Activated naive CD4-positive, alpha-beta T cell treated with anti-CD3 and anti-CD28 coated beads, Interleukin-2, amount 50 U/mL, for 24 hours (primary cell): ENCODE measurements at regions not wholly inside any gene's neighbourhood (a gene's known extent, or its start where the extent isn't known, plus 50 kb on each side); places are given as distances from the start of the nearest gene placed in this dataset.

Source experiments
- H3K27ac Mint-ChIP-seq: one replicate; pipeline ENCODE4 v1.8.0; 2021; ENCODE audit warnings: mild to moderate bottlenecking, mixed read lengths
- H3K27me3 Mint-ChIP-seq: one replicate; pipeline ENCODE4 v1.8.0; 2021; ENCODE audit warnings: mixed read lengths
- H3K36me3 Mint-ChIP-seq: one replicate; pipeline ENCODE4 v1.8.0; 2021; ENCODE audit warnings: mixed read lengths
- H3K4me1 Mint-ChIP-seq: one replicate; pipeline ENCODE4 v1.8.0; 2021; ENCODE audit warnings: mixed read lengths
- H3K4me3 Mint-ChIP-seq: one replicate; pipeline ENCODE4 v1.8.0; 2021; ENCODE audit warnings: mild to moderate bottlenecking, mixed read lengths
- H3K9me3 Mint-ChIP-seq: one replicate; pipeline ENCODE4 v1.8.0; 2021; ENCODE audit warnings: mixed read lengths

DNA sequence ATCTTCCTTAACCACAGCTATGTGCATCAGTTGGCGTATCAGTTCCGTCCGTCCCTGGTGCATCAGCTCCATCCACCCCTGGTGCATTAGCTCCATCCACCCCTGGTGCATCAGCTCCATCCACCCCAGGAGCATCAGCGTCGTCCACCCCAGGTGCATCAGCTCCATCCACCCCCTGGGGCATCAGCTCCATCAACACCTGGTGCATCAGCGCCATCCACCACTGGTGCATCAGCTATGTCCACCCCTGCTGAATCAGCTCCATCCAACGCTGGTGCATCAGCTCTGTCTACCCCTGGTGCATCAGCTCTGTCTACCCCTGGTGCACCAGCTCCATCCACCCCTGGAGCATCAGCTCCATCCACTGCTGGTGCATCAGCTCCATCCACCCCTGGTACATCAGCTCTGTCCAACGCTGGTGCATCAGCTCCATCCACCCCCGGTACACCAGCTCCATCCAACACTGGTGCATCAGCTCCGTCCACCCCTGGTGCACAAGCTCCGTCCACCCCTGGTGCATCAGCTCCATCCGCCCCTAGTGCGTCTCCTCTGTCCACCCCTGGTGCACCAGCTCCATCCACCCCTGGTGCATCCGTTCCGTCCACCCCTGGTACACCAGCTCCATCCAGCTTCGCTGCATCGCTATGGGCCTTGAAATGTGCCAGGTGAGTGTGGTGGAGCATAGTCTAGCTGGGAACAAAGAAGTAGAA, 106.6 kb upstream of the ZBTB40 start:
- peaks cover 3% of the 10 kb centered on the region for H3K4me1 Mint-ChIP-seq
- no peak overlapping the region for H3K27ac Mint-ChIP-seq
- no peaks in the 10 kb centered on the region for H3K36me3 Mint-ChIP-seq
- no peak overlapping the region for H3K4me3 Mint-ChIP-seq
- no peaks in the 10 kb centered on the region for H3K9me3 Mint-ChIP-seq
- H3K27me3 Mint-ChIP-seq, result peaks cover 42% of the 10 kb centered on the region

DNA sequence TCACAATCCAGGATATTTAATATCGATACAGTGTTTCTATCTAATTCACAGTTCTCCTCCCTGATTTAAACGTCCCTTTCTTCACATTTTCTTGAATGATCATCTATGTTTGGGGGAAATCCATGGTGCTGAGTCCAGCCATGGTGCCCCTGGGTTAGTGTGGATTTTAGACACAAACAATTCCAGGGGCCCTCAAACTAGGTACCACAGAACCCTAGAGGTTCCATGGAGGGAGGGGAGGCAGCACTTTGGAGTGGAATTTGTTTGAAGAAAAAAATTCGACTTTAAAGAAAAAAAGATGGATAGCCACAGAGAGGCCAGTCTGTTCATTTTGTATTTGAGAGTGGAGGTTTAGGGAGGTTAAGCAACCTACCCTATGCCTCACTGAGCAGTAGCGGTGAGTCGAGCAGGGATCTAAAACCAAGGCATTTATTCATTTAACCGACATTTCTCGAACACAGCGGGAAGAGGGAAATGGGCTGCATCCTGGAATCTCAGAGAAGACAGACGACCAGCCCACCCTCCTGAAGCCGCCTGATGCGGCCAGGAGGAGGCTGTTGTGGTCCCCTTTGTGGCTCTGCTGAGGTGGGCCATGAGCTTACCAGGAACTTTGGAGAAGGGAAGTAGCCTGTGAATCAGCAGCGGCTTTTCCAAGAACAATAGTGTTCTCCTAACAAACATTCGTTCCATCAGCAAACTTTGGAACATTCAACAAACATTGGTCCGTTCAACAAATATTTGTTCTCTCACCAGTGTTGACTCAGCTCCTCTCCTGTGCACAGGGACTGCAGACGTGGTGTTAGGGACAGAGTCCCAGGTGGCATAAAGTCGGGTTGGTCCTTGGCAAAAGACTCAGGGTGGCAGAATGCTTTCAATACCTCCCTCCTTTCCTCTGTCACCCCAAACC, 103.5 kb upstream of the ZBTB40 start:
- Mint-ChIP-seq H3K4me1 (peaks cover 16% of the 10 kb centered on the region), H3K27me3 (peaks cover 59% of the 10 kb centered on the region), H3K27ac (no peak overlapping the region), H3K4me3 (no peak overlapping the region), H3K36me3 (no peaks in the 10 kb centered on the region), H3K9me3 (no peaks in the 10 kb centered on the region)

DNA sequence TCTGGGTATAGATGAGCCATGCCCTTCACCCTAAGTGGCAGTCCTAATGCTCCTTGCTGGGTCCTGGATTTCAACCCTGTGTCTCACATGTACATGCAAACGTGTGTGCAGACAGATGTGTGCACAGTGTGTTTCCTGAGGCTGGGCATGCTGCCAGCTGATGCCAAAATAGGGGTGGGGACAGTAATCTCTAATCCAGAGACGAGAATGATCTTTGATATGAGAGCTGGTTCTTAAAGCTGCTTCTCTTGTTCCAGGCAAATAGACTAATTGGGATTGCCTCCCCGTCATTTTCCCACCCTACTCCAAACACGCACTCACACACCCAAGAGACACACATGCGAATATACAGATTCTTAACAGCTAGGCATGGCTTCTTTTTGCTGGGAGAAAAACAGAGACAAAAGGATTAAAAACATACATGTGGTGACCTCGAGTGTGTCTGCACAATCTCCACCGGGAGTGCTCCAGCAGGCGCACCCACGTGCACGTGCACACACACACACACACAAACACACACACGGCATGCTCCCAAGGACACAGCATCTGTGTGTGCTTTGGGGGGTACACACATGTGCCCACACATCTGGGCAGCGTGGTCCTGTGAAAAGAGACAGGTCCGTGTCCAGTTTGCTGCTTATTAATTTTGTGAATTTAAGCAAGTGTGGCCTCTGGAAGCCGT, 102.1 kb upstream of the ZBTB40 start:
- no peak overlapping the region for H3K27ac Mint-ChIP-seq
- peaks cover 16% of the 10 kb centered on the region for H3K4me1 Mint-ChIP-seq
- H3K9me3 Mint-ChIP-seq, result no peaks in the 10 kb centered on the region
- H3K36me3 Mint-ChIP-seq, result no peaks in the 10 kb centered on the region
- peaks cover 52% of the 10 kb centered on the region for H3K27me3 Mint-ChIP-seq
- no peak overlapping the region for H3K4me3 Mint-ChIP-seq

DNA sequence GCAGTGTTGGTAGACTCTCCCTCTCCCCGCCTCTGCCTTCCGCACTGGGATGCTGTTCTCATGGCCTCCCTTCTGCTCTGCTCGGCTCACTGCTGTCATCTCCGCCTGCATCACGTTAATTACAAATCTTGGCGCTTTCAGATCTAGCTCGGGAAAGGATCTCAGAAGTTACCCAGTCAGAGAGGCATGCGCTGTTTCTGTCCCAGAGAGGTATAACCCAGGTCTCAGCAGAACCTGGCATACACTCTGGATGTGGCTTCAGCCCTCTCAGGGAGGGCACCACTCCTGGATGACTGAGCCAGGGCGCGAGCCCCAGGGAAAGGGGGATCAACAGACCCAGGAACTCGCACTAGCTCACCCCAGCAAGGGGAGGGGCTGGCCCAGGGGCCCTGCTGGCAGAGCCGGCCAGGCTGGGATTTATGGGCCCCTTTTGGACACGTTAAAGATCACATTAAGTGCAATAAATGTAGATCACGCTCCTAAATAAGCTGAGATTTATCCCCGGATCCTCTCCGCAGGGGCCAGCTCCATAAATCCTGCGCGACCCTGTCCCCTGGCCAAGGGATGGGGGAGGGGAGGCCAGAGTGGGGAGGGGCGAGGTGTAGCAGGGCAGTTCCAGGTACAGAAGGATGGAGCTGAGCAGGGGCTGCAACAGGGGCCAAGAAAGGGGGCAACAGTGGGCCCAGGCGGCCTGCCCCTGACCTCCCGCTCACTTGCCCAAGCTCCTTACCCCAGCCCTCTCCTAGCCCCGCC, 101.3 kb upstream of the ZBTB40 start:
- Mint-ChIP-seq H3K4me1 (peaks cover 16% of the 10 kb centered on the region), H3K27ac (no peak overlapping the region), H3K9me3 (no peaks in the 10 kb centered on the region), H3K36me3 (no peaks in the 10 kb centered on the region), H3K27me3 (peaks cover 46% of the 10 kb centered on the region), H3K4me3 (no peak overlapping the region)

DNA sequence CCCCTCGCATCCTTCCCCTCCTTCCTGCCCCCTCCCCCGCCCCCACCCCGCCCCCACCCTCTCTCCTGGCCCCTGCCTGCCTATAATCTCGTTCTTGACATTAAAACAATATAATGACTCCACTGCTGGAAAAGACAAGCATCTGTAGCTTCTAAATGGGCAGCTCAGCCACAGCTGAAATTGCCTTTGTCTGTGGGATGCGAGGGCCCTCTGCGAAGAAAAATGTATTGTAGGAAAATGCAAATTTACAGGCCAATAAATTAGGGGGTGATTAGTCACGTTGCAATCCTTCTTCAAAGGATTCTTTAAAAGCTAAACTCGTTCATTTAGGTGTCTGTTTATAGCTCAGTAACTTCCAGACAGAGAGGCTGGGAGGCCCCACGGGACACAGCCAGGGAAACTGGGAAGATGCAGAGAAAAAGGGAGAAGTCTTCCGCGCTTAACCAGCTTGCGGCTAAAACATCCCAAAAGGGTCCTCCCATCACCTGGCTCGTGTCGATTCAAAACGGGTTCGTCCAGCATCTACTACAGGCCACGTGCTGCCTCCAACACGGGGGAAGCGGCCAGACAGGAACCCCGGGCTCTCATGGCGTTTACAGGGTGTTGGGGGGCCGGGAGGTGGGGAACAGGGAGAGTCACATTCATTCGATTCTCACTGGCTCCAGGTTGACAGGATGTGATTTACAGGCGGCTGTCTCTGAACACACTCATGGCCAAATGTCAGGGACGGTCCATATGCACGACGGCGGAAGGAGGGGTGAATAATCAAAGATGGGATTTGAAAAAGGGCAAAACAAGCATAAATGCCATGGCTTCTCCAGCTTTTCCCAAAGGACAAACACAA, 100.5 kb upstream of the ZBTB40 start:
- Mint-ChIP-seq H3K4me3 (no peak overlapping the region), H3K27me3 (peaks cover 45% of the 10 kb centered on the region), H3K27ac (no peak overlapping the region), H3K36me3 (no peaks in the 10 kb centered on the region), H3K9me3 (no peaks in the 10 kb centered on the region), H3K4me1 (peaks cover 16% of the 10 kb centered on the region)

DNA sequence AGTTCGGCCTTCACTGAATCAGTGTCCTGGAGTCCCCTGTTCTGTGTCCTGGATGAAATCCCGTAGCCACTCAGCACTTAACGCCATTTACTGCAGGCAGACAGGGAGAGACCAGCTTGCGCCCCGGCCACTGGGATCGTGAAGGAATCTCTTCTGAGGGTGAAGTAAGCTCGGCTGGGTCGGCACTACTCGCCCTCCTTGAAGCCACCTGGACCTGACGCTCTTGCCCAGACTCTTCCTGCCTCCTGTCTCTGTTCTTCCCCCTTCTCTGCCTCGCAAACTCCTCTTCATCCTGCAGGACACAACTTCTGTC, 99.9 kb upstream of the ZBTB40 start:
- Mint-ChIP-seq H3K27me3 (peaks cover 43% of the 10 kb centered on the region), H3K4me1 (peaks cover 16% of the 10 kb centered on the region), H3K9me3 (no peaks in the 10 kb centered on the region), H3K27ac (no peak overlapping the region), H3K4me3 (no peak overlapping the region), H3K36me3 (no peaks in the 10 kb centered on the region)

DNA sequence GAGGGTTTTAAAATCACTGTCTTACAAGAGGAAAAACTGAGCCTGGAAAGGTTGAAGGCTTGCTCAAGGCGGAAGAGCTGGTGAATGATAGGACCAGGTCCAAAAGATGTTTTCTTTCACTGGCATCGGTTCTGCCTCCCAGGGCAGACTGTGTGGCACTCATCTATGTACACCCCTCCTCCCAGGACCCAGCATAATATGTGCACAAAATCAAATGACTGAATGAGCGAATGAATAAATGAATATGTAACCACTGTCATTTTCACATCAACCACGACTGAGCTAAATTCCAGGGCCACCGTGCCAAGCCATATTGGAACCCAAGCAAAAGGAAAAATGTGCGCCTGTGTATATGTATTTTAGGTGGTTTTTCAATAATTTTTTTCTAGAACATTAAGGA, 99.3 kb upstream of the ZBTB40 start:
- no peak overlapping the region for H3K27ac Mint-ChIP-seq
- no peak overlapping the region for H3K4me3 Mint-ChIP-seq
- no peaks in the 10 kb centered on the region for H3K9me3 Mint-ChIP-seq
- H3K27me3 Mint-ChIP-seq, result peaks cover 48% of the 10 kb centered on the region
- H3K4me1 Mint-ChIP-seq, result peaks cover 16% of the 10 kb centered on the region
- no peaks in the 10 kb centered on the region for H3K36me3 Mint-ChIP-seq

DNA sequence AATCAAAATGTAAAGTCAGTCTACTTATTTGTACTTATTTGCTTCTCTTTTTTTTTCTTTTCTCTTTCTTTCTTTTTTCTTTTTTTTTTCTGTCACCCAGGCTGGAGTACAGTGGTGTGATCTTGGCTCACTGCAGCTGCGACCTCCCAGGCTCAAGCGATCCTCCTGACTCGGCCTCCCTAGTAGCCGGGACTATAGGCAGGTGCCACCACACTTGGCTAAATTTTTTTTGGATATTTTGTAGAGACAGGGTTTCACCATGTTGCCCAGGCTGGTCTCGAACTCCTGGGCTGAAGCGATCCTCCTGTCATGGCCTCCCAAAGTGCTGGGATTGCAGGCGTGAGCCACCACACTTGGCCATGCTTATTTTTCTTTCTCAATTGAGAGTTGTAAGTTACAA, 98.8 kb upstream of the ZBTB40 start:
- H3K9me3 Mint-ChIP-seq, result no peaks in the 10 kb centered on the region
- H3K4me3 Mint-ChIP-seq, result no peak overlapping the region
- H3K27ac Mint-ChIP-seq, result no peak overlapping the region
- peaks cover 46% of the 10 kb centered on the region for H3K27me3 Mint-ChIP-seq
- H3K4me1 Mint-ChIP-seq, result peaks cover 16% of the 10 kb centered on the region
- H3K36me3 Mint-ChIP-seq, result no peaks in the 10 kb centered on the region

DNA sequence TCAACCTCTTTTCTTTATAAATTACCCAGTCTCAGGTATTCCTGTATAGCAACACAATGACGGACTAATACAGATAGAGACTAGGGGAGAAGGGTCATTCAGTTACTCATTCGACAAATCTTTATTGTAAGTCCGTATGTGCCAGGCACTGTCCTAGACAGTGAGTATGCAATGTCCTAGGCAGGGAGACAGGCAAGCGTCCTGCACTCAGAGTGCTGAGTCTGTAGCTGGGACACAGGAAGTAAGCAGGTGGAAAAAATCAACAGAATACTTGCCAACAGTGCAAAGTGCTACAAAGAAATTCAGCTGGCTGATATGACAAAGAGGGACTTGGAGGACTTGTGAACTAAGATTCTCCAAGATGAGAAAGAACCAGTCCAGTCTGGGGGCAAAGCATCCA, 92.2 kb upstream of the ZBTB40 start:
- H3K4me3 Mint-ChIP-seq, result no peak overlapping the region
- no peak overlapping the region for H3K27ac Mint-ChIP-seq
- H3K9me3 Mint-ChIP-seq, result no peaks in the 10 kb centered on the region
- H3K4me1 Mint-ChIP-seq, result no peaks in the 10 kb centered on the region
- H3K36me3 Mint-ChIP-seq, result no peaks in the 10 kb centered on the region
- peaks cover 24% of the 10 kb centered on the region for H3K27me3 Mint-ChIP-seq

DNA sequence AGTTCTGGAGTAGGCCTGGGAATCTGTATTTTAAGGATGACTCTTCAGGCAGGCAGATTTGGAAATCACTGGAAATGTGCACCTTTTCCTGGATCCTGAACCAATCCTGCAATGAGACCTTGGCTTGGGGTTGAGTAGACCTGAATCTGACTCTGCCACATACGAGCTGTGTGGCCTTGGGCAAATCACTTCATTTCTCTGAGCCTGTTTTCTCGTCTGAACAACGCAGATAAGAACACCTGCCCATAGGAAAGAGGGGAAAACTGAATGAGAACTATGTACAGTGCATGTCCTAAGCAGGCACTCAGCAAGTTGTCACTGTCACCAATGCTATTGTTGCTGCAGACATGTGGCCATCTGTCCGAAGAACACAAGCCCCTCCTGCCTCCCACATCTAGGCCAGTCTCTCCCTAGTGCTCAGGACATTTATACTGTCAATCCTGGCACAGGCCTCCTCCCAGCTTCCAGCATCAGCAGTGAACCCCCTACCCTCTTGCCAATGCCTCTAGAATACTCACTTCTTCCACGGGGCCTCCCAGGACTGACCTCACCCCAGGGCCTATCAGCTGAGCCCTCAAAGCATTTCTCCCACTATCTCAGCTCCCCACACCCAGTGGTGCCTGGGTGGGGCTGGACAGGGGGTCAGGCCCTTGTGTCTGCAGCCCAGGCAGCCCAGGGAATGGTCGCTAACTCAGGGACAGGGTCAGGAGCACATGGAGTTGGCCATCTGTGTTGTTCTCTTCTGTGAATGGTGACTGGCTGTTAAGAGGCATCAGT, 88.8 kb upstream of the ZBTB40 start:
- Mint-ChIP-seq H3K27ac (no peak overlapping the region), H3K36me3 (no peaks in the 10 kb centered on the region), H3K9me3 (no peaks in the 10 kb centered on the region), H3K4me3 (no peak overlapping the region), H3K4me1 (no peaks in the 10 kb centered on the region), H3K27me3 (peaks cover 19% of the 10 kb centered on the region)

DNA sequence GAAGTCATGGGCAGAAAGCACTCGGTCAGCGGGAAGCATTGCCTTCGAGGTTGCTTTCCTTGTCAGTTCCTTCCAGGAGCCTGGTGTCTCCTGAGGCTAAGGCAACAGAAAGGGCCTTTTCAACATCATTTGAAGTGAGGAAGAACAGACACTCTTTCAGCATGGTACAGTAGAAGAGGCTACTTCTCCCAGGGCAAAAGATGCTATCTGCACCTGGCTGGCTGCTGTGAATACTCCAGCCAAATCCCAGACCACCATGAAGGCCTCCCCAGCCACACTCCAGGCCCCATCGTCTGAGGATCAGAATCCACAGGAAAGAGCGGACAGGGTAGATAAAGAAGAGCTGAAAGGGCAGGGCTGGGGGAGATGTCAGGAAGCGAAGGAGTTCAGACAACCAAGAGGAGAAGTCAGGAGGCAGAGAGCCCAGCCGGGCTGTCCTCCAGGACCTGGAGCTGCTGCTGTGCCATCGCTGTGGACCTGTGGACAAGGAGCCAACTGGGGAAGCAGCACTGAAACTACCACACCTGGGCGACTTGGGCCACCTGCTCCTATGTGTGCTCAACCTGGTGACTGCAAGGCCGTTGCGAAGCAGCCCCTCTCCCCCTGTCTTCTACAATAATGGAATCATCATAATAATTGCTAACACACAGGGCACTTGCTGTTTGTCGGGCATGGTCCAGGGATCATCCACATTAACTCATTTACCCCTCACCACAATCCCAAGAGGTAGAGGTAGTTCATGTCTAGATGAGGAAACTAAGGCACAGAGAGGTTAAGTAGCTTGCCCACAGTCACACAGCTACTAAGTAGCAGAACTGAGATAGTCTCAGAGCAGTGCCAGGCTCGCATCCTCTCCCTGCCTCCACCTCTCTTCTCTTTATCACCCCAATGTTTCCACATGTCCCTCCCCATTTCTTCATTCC, 88.0 kb upstream of the ZBTB40 start:
- no peak overlapping the region for H3K4me3 Mint-ChIP-seq
- no peak overlapping the region for H3K27ac Mint-ChIP-seq
- no peaks in the 10 kb centered on the region for H3K4me1 Mint-ChIP-seq
- H3K9me3 Mint-ChIP-seq, result no peaks in the 10 kb centered on the region
- H3K36me3 Mint-ChIP-seq, result no peaks in the 10 kb centered on the region
- peaks cover 20% of the 10 kb centered on the region for H3K27me3 Mint-ChIP-seq

DNA sequence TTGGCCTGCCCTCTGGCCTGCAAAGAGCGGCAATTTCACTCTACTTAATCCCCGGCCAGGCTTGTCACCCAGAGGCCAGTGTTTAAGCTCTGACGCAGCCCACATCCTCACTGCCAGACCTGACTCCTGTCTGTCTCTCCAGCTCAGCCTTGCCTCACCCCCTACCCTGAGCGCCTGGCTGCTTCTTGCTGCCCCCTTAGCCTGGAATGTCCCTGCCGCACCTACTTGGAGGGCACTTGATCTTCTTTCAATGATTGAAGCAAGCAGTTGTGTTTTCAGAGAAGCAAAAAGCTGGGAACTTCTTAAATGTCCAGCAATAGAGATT, 87.4 kb upstream of the ZBTB40 start:
- H3K36me3 Mint-ChIP-seq, result no peaks in the 10 kb centered on the region
- no peaks in the 10 kb centered on the region for H3K4me1 Mint-ChIP-seq
- peaks cover 20% of the 10 kb centered on the region for H3K27me3 Mint-ChIP-seq
- no peak overlapping the region for H3K27ac Mint-ChIP-seq
- no peaks in the 10 kb centered on the region for H3K9me3 Mint-ChIP-seq
- no peak overlapping the region for H3K4me3 Mint-ChIP-seq

DNA sequence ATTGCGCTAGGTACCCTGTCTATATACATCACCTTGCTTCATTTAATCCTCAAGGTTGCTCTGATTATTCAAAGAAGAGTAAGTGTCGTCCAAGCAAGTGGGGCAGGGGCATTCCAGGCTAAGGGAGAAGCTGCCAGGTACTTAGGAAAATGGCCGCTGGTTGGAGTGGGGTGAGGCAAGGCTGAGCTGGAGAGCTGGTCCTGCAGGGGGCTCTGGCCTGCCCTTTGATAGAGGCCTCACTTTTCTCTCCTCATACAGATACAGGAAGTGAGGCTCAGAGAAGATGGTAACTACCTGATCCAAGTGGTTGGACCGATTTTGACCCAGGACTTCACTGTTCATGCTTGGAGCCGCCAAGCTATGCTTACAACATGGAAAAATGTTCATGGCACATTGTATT, 86.9 kb upstream of the ZBTB40 start:
- Mint-ChIP-seq H3K4me3 (no peak overlapping the region), H3K36me3 (no peaks in the 10 kb centered on the region), H3K27me3 (peaks cover 18% of the 10 kb centered on the region), H3K27ac (no peak overlapping the region), H3K4me1 (no peaks in the 10 kb centered on the region), H3K9me3 (no peaks in the 10 kb centered on the region)
